C1 segment of cervical spinal cord (tissue), 14 donors: ENCODE measurements at regions not wholly inside any gene's neighbourhood (a gene's known extent, or its start where the extent isn't known, plus 50 kb on each side); places are given as distances from the start of the nearest gene placed in this dataset.

Source experiments
- DNase-seq, 14 donors: peaks; one replicate each; lab custom pipeline; 2025; lab: John Stamatoyannopoulos, UW

DNA sequence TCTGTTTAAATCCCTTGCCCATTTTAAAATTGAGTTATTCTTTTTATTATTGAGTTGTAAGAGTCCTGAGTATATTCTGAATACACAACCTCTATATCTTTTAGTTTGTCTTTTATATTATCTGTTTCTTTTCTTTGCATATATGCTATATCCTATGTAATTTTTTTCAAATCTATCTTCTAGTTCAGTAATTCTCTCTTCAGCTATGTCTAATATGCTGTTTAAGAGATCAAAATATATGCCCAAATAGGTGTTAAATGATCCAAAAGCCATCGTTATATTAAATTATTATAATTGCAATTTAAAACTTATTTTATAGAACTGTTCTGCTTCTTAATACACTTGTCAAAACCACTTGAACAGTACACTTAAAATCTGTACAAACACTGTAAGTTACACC, 107.4 kb upstream of the TSPAN5 start:
- DNase-seq: no peak

DNA sequence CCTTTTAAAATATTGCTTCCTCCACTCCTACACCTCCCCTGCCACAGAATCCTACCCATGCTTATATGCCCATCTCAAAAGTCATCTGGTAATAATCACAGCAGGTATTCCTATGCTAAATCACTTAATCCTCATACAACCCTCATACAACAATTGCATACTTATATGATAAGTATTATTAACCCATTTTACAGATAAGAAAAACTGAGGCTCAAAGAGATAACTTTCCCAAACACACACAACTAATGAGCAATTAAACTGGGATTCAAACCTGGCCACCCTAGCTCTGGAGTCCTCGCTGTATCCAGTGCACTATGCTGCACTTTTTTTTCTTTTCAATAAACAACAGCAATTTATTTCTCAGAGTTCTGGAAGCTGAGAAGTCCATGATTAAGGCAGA, 99.8 kb upstream of the TSPAN5 start:
- DNase-seq: no peak

DNA sequence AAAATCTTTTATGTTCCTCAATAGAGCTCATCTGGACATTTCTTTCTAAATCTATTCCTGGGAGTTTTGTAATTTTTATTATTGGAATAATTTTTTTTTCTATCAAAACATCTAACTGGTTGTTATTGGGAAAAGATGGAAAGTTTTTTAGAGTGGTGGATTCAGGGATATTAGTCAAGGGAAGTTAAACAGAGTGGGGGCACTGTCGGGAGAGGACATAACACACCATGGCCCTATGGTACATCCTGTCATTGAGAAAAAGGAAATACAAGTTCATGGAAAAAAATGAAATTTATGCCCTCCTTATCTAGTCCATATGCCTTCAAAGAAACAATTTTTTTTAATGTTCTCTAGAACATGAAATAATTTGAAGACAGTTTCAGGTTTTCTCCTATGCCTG, 96.3 kb upstream of the TSPAN5 start:
- DNase-seq: no peak

DNA sequence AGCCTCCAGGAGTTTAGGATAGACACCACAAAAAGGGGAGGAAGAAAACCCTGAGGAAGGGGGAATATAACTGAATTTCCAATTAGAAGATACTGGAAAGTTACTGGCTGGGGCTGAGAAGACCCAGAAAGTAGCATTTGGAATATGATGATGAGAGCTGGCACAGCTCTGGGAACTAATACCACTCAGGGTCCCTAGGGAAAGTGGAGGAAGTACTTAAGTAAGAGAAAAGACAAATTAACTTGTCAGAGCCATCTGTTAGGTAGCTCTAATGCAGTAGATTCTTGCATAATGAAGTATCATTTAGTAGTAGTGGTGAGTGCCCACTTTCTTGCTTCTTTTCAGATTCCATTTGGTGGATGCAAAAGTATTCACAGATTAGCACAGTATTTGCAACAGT, 90.8 kb upstream of the TSPAN5 start:
- no peak for DNase-seq

DNA sequence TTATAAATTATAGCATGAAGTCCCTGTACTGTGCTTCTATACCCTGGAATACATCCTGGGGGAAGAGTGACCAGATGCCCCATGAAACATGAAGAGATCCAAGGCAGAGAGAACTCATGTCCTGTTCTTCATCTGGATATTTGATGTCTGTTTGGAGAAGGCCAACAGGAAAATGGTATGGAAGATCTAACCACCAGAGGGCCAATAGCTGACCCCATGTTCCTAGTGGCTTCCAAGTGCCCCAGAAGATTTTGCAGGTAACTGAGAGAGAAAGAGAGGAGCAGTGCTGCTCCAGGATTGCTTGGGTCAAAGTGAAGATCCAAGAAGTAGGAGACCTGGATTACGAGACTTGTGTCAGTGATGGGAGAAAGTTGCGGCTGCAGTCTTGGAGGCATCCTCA, 90.2 kb upstream of the TSPAN5 start:
- DNase-seq: no peak

DNA sequence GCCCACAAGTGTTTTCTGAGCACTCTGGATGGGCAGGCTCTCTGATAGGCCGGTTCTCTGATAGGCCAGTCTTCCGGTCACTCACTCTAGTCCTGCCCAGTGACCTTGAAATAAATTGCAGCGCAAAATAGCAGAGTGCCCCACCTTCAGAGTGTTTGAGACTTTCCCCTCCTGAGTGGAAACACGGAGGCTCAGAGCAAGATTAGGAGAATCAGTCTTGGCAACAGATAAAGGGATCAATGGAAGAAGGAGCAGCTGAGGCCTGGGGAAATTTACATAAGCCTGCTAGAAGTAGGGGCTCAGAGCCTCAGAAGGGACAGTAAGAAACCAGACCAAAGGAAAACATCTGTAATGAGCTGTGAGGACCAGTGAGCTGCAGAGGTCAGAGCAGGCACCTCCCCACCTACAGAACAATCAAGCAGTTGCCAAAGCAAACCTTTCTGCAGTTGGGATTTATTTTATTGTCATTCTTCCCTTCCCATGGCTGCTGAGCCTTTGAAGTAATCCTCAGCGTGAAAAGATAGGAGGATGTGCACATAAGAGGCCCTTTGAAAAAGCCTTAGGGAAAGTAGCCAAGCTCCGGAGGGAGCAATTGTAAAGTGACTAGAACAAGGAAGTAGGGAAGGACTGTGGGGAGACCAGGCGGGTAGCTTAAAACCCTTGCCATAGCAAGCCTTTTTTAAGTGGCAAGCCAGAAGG, 89.1 kb upstream of the TSPAN5 start:
- DNase-seq: no peak

DNA sequence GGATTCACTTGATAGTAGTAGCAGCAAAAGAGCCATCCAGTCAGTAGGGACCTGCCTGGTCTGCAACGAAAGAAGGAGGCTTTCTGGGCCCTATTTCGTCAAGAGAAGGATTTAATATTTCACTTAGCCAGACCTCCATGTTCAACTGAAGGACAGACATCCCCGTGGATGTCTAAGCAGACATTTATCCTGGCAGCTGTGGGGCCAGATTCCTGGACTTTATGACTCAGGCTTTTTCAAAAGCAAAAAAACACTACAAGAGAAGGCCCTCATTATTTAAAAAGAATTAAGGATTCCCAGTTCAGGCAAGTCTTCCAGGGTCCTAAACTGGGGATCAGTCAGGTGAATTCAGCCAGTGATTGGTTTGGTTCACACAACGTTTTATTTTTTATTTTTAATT, 88.5 kb upstream of the TSPAN5 start:
- no peak for DNase-seq

DNA sequence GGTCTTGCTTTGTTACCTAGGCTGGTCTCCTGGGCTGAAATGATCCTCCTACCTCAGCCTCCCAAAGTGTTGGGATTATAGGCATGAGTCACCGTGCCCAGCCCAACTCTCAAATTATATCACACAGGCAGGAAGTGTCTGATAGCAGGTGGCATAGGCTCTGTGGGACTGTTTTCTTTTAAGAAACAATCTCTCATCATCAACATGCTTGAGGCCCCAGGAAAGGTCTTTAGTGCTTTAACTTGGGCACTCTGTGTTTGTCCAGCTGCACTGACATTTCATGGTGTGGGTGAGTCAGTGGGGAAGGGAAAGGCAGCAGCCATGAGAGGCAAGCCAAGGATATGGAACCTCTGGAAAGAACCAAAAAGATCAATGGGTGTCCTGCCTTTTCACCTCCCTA, 88.1 kb upstream of the TSPAN5 start:
- no peak for DNase-seq

DNA sequence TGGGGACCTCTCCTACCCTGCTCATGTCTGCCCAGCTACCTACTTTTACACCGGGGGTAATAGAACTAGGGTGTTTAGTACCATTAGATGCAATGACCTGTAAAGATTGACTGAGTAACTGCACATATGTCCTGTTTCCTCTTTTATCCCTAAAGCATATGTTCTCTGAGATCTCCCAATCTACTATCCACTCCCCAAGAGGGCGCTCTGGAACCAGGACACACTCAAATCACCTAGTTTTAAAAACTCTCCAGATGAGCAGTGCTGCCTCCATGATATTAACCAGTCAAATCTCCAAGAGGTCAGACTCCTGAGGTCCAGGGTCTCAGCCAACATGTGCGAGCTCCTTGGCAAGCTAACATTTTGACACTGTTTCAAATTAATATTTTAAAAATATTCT, 87.0 kb upstream of the TSPAN5 start:
- DNase-seq: peak in 1 of 14 donors; percentile 28

DNA sequence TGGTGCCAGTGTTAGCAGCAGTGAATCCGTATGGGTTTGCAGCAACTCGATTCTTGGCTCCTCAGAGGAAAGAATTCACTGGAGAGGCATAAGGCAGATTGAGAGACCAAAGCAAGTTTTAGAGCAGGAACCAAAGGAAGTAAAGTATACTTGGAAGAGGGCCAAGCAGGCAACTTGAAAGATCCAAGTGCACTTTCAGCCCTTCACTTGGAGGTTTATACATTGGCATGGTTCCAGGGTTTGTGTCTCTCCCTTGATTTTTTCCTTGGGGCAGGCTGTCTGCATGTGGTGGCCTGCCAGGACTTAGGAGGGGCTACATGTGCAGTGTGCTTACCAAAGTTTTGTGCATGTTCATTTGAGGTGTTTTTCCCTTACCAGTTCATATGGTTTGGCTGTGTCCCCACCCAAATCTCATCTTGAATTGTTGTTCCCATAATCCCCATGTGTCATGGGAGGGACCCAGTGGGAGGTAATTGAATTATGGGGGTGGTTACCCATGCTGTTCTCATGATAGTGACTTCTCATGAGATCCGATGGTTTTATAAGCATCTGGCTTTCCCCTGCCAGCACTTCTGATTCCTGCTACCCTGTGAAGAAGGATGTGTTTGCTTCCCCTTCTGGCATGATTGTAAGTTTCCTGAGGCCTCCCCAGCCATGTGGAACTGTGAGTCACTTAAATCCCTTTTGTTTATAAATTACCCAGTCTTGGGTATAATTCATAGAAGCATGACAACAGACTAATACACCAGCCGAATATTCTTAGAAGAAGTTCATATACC, 86.2 kb upstream of the TSPAN5 start:
- DNase-seq: no peak

DNA sequence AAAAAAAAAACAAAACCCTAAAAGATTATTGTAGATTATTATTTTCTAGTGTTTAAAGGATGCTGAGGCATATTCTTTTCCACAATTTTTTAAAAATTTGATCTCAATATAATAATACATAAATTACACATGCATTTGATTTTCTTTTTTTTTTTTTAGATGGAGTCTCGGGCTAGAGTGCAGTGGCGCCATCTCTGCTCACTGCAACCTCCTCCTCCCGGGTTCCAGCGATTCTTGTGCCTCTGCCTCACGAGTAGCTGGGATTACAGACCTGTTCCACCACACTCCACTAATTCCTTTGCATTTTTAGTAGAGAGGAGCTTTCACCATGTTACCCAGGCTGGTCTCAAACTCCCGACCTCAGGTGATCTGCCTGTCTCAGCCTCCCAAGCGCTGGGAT, 83.5 kb upstream of the TSPAN5 start:
- no peak for DNase-seq

DNA sequence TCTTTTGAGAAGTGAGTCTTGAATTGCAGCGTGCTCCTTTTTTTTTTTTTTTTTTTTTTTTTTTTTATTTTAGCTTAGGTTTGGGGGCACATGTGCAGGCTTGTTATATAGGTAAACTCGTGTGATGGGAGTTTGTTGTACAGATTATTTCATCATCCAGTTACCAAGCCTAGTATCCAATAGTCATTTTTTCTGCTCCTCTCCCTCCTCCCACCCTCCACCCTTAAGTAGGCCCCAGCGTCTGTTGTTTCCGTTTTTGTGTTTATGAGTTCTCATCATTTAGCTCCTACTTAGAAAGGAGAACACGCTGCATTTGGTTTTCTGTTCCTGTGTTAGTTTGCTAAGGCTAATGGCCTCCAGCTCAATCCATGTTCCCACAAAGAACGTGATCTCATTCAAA, 81.3 kb upstream of the TSPAN5 start:
- no peak for DNase-seq

DNA sequence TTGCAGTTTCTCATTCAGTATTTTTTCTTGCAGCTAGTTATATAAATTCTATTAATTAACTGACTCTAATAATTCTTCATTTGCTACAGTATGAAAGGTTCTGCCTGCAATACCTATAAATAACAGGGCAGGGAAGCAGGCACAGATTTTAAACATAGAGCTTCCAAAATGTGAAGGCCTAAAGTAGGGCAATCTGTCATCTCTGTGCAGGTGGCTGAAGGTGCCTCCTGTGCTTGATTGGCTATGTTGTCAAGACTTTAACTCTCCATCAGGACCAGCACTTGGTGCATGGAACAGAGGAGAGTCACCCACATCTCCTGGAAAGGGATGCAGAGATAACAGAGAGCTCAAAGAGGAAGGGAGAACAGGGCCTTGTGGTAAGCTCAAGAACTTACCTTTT, 75.2 kb upstream of the TSPAN5 start:
- peak in 1 of 14 donors; percentile 88 for DNase-seq

DNA sequence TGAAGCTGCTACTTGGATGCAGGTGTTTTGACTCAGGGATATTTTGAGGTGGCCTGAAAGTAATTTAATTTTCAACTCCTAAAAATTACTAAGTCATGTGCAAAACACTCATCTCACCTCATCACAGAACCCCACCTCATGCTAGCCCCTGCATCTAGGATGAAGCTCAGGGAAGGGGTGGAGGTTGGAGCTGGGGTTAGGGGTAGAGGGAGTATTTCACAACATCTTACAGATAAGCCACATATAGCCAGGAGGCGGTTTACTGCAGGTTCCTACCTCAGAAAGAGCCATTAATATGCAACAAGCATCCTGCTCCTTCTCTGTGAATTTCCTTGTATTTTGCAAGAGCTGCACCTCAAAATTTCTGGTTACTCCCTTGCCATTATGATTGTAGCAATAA, 70.5 kb upstream of the TSPAN5 start:
- DNase-seq: no peak

DNA sequence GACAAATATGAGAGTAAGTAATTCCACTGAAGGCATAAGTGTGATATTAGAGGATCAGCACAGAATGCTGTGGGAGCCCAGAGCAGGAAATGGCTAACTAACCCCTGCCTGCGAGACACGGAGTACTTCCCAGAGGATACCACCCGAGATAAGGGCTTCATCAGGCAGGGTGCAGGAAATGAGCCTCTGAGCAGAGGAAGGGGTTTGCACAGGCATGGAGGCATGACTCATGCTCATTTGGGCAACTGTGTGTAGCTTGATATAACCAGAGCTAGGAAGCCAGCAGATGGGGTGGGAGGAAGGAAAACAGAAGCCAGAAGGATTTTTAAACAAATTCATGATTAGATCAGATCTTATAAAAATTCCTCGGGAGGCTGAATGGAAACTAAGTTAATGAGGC, 70.0 kb upstream of the TSPAN5 start:
- DNase-seq: no peak

DNA sequence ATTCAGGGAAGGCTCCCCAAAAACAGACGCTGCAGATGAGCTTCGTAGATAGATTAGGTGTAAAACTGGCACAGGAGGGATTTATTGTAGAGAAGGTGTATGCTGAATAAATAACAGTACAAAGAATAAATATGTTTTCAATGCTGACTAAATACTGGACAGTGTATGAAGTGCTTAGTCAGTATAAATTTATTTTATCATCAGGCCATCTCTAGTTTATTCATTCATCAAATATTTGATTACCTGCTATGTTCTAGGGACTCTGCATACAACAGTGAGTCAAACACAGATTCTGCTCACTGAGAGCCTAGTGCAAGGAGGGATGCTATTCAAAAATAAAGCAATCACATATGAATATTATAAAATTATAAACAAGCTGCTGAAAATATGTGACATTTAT, 63.6 kb upstream of the TSPAN5 start:
- DNase-seq: no peak

DNA sequence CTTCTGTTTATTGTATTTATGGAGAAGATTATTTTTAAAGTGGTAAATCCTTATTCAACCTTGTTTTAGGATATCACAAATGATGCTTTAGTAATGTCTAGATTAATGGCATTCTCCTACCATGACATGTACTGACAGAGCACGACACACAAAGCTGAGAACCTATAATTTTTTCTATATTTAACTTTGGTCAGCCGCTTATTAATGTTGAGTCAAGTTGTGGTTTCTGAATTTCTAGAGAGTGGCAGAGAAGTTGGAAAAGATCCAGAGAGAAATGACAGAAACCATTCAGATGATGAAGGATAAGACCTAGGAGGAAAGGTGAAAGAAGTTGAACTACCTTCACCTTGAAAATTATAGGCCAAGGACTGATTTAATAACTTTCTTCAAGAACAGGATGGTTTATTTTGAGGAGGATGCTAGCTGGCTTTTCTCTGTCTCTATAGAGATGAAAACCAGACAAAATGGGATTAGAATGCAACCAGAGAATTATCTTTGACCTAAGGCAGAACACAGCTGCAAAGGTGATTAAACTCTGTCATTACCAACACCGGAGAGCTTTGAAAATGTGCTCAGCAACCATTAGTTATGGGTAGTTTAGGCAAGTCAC, 62.6 kb upstream of the TSPAN5 start:
- no peak for DNase-seq

DNA sequence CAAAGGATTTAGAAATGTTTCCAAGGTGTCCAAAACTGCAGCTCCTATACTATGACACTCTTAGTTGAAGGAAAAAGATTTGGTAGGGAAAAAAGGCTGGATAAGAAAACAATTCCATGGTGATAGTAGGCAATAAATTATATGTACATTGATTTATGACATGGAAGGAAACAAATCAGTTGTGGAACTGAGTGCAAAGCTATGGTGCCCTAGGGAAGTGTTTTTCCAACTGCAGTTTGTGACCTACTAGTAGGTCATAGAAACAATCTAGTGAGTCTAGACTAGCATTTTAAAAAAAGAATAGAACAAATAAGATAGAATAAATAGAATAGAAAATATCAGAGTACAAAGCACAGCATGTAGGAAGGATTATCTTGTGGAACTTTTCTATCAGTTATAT, 58.4 kb upstream of the TSPAN5 start:
- no peak for DNase-seq

DNA sequence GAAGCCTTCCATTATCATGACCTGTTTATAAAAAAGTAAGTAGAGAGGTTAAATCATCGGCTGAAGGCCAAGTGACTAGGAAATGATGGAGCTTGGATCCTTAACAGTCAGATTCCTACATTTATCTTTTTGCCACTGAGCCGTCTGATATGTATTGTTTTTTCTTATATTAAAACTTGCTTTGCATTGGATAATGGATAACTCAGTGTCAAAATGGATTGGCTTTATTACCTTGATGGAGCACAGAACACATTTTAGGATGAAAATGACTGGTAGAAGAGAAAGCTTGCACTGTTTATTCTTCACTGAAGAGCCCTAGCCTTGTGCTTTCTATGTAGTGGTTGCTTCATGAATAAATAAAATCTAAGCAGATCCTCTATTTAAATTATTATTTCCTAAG, 54.2 kb upstream of the TSPAN5 start:
- no peak for DNase-seq

DNA sequence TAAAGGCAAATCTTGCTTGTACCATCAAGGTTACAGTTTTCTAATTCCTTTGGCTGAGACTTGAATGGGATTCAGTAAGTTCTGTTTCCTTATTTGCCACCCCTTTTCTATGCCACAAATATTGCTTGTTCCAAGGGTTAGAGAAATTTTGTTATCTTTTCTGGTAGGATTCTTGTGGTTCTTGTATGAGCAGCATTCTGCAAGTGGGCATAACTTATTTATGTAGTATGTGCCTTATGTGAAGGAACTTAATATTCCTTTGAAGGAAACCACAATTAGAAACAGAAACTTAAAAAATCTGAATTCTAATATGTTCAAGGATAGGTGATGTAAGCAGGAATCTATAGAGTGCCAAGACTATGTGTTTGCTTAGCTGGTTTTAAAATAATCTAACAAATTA, 53.1 kb upstream of the TSPAN5 start:
- DNase-seq: no peak

DNA sequence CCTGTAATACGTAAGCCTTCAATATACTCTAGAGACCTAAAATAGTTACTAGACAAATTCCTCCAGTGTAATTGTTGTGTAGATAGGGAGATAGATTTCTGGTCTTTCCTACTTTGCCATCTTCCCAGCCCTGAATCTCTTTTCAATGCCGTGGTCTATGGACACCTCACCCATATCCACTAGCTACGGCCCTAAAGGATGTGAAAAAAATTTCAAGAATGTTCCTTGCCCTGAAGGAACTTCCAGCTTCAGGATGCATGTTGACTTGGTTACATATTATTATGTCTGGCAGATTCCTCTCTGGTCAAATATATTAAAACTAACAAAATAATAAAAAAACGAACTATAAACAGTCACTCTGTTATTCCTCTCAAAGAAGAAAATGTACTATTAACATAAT, 52.4 kb upstream of the TSPAN5 start:
- DNase-seq: no peak
